Stomach (tissue), 4 donors: ENCODE measurements at regions not wholly inside any gene's neighbourhood (a gene's known extent, or its start where the extent isn't known, plus 50 kb on each side); places are given as distances from the start of the nearest gene placed in this dataset.

Experiments used
- EP300 ChIP-seq: sonication (generic); formaldehyde crosslinking; IDR thresholded peaks from one replicate; pipeline ENCODE4 v1.6.1; 2017; ENCODE audit warnings: antibody characterized with exemption
- POLR2A ChIP-seq, 4 donors: fragments of 450-650 bp; IDR thresholded peaks; one replicate each; pipeline ENCODE4 v1.6.1; 2016; ENCODE audit warnings: antibody characterized with exemption in 4 of 4, control low read depth in 2 of 4, mild to moderate bottlenecking in 1 of 4, moderate library complexity in 1 of 4
- POLR2AphosphoS5 ChIP-seq, 3 donors: sonication (generic); formaldehyde crosslinking; IDR thresholded peaks; one replicate each; pipeline ENCODE4 v1.6.1; 2016; ENCODE audit warnings: antibody characterized with exemption in 3 of 3
- TF ChIP-seq, protein P1 (sequence below), 7 experiments: fragments of 450-650 bp in 4 of 7; fragments of 200-600 bp in 3 of 7; sonication (generic) in 3 of 7; IDR thresholded peaks; one replicate each; pipeline ENCODE4 v1.5.1; 2016 to 2019; ENCODE audit warnings: antibody characterized with exemption in 7 of 7, control low read depth in 2 of 7, mild to moderate bottlenecking in 1 of 7

DNA sequence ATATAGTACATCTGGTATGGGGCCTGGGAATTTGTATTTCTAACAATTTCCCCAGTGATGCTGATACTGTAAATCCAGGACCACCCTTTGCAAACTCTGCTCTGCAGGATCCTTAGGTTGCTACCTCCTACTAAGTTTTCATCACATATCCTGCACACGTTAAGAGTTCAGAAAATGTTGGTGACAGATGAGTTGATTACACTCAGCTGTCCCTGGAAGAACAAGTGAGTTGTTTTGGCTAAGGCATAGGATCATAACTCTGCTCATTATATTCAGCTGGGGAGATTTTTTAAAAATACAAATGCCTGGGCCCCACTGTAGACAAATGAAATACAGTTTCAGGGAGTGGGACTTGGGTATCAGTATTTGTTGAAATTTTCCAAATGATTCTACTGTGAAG lies 274.6 kb upstream of the HABP2 start:
- TF ChIP-seq POLR2AphosphoS5 (IDR thresholded peaks at IDR 0.05) (no peak), POLR2A (IDR thresholded peaks at IDR 0.05) (no peak), EP300 (no peak)
- TF ChIP-seq, protein P1, sequence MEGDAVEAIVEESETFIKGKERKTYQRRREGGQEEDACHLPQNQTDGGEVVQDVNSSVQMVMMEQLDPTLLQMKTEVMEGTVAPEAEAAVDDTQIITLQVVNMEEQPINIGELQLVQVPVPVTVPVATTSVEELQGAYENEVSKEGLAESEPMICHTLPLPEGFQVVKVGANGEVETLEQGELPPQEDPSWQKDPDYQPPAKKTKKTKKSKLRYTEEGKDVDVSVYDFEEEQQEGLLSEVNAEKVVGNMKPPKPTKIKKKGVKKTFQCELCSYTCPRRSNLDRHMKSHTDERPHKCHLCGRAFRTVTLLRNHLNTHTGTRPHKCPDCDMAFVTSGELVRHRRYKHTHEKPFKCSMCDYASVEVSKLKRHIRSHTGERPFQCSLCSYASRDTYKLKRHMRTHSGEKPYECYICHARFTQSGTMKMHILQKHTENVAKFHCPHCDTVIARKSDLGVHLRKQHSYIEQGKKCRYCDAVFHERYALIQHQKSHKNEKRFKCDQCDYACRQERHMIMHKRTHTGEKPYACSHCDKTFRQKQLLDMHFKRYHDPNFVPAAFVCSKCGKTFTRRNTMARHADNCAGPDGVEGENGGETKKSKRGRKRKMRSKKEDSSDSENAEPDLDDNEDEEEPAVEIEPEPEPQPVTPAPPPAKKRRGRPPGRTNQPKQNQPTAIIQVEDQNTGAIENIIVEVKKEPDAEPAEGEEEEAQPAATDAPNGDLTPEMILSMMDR (IDR thresholded peaks at IDR 0.05) = no peak
